Hepatocyte (in vitro differentiated cells): ENCODE measurements at regions not wholly inside any gene's neighbourhood (a gene's known extent, or its start where the extent isn't known, plus 50 kb on each side); places are given as distances from the start of the nearest gene placed in this dataset.

ENCODE experiments used
- EZH2 ChIP-seq: fragments of 200-600 bp; sonication (generic); IDR thresholded peaks from 2 replicates; pipeline ENCODE4 v1.6.1; 2016; ENCODE audit warnings: antibody characterized with exemption, mild to moderate bottlenecking, borderline replicate concordance
- EZH2phosphoT487 ChIP-seq: fragments of 200-600 bp; sonication (generic); IDR thresholded peaks from one replicate; pipeline ENCODE4 v1.6.1; 2018; ENCODE audit warnings: antibody characterized with exemption, mild to moderate bottlenecking, low read depth, moderate library complexity; ENCODE audit not compliant: unreplicated experiment, severe bottlenecking
- TF ChIP-seq, protein P1 (sequence below): fragments of 200-600 bp; sonication (generic); IDR thresholded peaks from 2 replicates; pipeline ENCODE4 v1.5.1; 2016; ENCODE audit warnings: antibody characterized with exemption, mild to moderate bottlenecking; ENCODE audit not compliant: poor library complexity

DNA sequence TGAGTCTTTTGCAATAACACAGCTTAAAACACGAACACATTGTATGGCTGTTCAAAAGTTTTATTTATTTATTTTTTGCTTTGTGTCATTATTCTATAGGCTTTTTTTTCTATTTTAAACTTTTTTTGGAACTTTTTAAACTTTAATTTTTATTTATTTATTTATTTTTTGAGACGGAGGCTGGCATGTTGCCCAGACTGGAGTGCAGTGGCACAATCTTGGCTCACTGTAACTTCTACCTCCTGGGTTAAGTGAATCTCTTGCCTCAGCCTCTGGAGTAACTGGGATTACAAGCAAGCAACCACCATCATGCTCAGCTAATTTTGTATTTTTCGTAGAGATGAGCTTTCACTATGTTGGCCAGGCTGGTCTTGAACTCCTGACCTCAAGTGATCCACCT is 88.3 kb upstream of the GADD45A start:
- TF ChIP-seq, protein P1, sequence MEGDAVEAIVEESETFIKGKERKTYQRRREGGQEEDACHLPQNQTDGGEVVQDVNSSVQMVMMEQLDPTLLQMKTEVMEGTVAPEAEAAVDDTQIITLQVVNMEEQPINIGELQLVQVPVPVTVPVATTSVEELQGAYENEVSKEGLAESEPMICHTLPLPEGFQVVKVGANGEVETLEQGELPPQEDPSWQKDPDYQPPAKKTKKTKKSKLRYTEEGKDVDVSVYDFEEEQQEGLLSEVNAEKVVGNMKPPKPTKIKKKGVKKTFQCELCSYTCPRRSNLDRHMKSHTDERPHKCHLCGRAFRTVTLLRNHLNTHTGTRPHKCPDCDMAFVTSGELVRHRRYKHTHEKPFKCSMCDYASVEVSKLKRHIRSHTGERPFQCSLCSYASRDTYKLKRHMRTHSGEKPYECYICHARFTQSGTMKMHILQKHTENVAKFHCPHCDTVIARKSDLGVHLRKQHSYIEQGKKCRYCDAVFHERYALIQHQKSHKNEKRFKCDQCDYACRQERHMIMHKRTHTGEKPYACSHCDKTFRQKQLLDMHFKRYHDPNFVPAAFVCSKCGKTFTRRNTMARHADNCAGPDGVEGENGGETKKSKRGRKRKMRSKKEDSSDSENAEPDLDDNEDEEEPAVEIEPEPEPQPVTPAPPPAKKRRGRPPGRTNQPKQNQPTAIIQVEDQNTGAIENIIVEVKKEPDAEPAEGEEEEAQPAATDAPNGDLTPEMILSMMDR: no peak
- TF ChIP-seq EZH2phosphoT487 (no peak), EZH2 (no peak)
